Calu3 (cell line): ENCODE measurements at regions not wholly inside any gene's neighbourhood (a gene's known extent, or its start where the extent isn't known, plus 50 kb on each side); places are given as distances from the start of the nearest gene placed in this dataset.

Experiments
- BruUV-seq: library from RNA; stranded (reverse); fragments of 400-500 nt; replicated peaks from 2 replicates; lab custom pipeline; 2021; lab: Mats Ljungman, UMichigan
- CTCF ChIA-PET: fragments of 300-600 bp; sonication (Branson Sonifier 250); formaldehyde crosslinking; loops from one replicate; lab custom pipeline; 2022; ENCODE audit warnings: antibody characterized with exemption; lab: Charles Lee
- DNase-seq: peaks from one replicate; pipeline ENCODE4 v3.0.0; 2022
- H3K27ac Mint-ChIP-seq: one replicate; pipeline ENCODE4 v1.8.0; 2022; ENCODE audit warnings: mixed read lengths; ENCODE audit not compliant: unreplicated experiment
- H3K27me3 Mint-ChIP-seq: one replicate; pipeline ENCODE4 v1.8.0; 2022; ENCODE audit warnings: mixed read lengths; ENCODE audit not compliant: unreplicated experiment
- H3K36me3 Mint-ChIP-seq: one replicate; pipeline ENCODE4 v1.8.0; 2022; ENCODE audit warnings: mild to moderate bottlenecking, moderate library complexity, mixed read lengths; ENCODE audit not compliant: insufficient read depth, unreplicated experiment
- H3K4me1 Mint-ChIP-seq: one replicate; pipeline ENCODE4 v1.8.0; 2022; ENCODE audit warnings: mild to moderate bottlenecking, low read depth, mixed read lengths; ENCODE audit not compliant: unreplicated experiment
- H3K4me3 Mint-ChIP-seq: one replicate; pipeline ENCODE4 v1.8.0; 2022; ENCODE audit warnings: mild to moderate bottlenecking, low read depth, moderate library complexity, mixed read lengths; ENCODE audit not compliant: unreplicated experiment
- H3K9me3 Mint-ChIP-seq: one replicate; pipeline ENCODE4 v1.8.0; 2022; ENCODE audit warnings: low read depth, mixed read lengths; ENCODE audit not compliant: unreplicated experiment
- CTCF ChIP-seq: fragments of 200-600 bp; IDR thresholded peaks from one replicate; pipeline ENCODE4 v1.8.0; 2022; ENCODE audit warnings: antibody characterized with exemption; ENCODE audit not compliant: unreplicated experiment
- intact Hi-C: fragments of 100-400 bp; cut with micrococcal nuclease; formaldehyde crosslinking; loops from one replicate; pipeline ENCODE4 v1.10.0; 2022; ENCODE audit not compliant: unreplicated experiment

GRCh38 chr5:167448376-167448775, 843.1 kb upstream of the WWC1 start:
- Mint-ChIP-seq H3K27ac (no peak overlapping the region), H3K9me3 (no peaks in the 10 kb centered on the region), H3K27me3 (no peaks in the 10 kb centered on the region), H3K4me1 (no peaks in the 10 kb centered on the region), H3K36me3 (no peaks in the 10 kb centered on the region), H3K4me3 (no peak overlapping the region)
- no peak for DNase-seq
- intact Hi-C loops: no loop called here
- CTCF ChIA-PET: interaction anchor here (0.6 kb wide), 2 partner anchors 469 to 1802 kb away, joined by 3 to 6 read pairs; partner anchors contain the start of gene TENM2
- no TSS peak for BruUV-seq
- no peak for TF ChIP-seq CTCF

- CTCF ChIA-PET: no interaction called here
- Mint-ChIP-seq H3K27me3 (no peaks in the 10 kb centered on the region), H3K9me3 (no peaks in the 10 kb centered on the region), H3K4me1 (no peaks in the 10 kb centered on the region), H3K4me3 (no peak overlapping the region), H3K36me3 (no peaks in the 10 kb centered on the region), H3K27ac (no peak overlapping the region)
- no peak for DNase-seq
- intact Hi-C loops: no loop called here
- no TSS peak for BruUV-seq
- no peak for TF ChIP-seq CTCF
Measured at GRCh38 chr5:167451076-167451475, 840.4 kb upstream of the WWC1 start.

- no peaks in the 10 kb centered on the region for H3K36me3 Mint-ChIP-seq
- TF ChIP-seq CTCF: no peak
- H3K27ac Mint-ChIP-seq: no peak overlapping the region
- H3K4me1 Mint-ChIP-seq: no peaks in the 10 kb centered on the region
- CTCF ChIA-PET: interaction anchor here (0.7 kb wide), 1 partner anchor 55 kb away, joined by 3 read pairs; no protein-coding TSS in a partner anchor
- no peaks in the 10 kb centered on the region for H3K9me3 Mint-ChIP-seq
- intact Hi-C loops: no loop called here
- BruUV-seq: no TSS peak
- no peak for DNase-seq
- no peaks in the 10 kb centered on the region for H3K27me3 Mint-ChIP-seq
- no peak overlapping the region for H3K4me3 Mint-ChIP-seq
Measured at GRCh38 chr5:167452136-167452535, 839.3 kb upstream of the WWC1 start.

GRCh38 chr5:167453246-167454030, 838.0 kb upstream of the WWC1 start:
- no peaks in the 10 kb centered on the region for H3K27me3 Mint-ChIP-seq
- no peak for TF ChIP-seq CTCF
- intact Hi-C loops: no loop called here
- CTCF ChIA-PET: no interaction called here
- H3K4me3 Mint-ChIP-seq: no peak overlapping the region
- H3K27ac Mint-ChIP-seq: no peak overlapping the region
- H3K4me1 Mint-ChIP-seq: no peaks in the 10 kb centered on the region
- no peak for DNase-seq
- no TSS peak for BruUV-seq
- no peaks in the 10 kb centered on the region for H3K9me3 Mint-ChIP-seq
- H3K36me3 Mint-ChIP-seq: no peaks in the 10 kb centered on the region
